IMR-90 (cell line): ENCODE measurements at regions not wholly inside any gene's neighbourhood (a gene's known extent, or its start where the extent isn't known, plus 50 kb on each side); places are given as distances from the start of the nearest gene placed in this dataset.

Experiments
- ATAC-seq: fragments of 200-7000 bp; cut with Tn5 transposase; 2 replicates; pipeline ENCODE4 v1.9.1; 2020; ENCODE audit warnings: low read depth, mild to moderate bottlenecking, moderate library complexity
- BruUV-seq: library from RNA; stranded (reverse); fragments of 400-500 nt; replicated peaks from 2 replicates; lab custom pipeline; 2021; lab: Mats Ljungman, UMichigan
- CTCF ChIA-PET: fragments of 300-600 bp; formaldehyde crosslinking; extraction: SDS; loops from one replicate; lab custom pipeline; 2021; ENCODE audit warnings: antibody characterized with exemption; lab: Yijun Ruan, JAX
- POLR2A ChIA-PET: fragments of 300-600 bp; sonication (Branson Sonifier 250); formaldehyde crosslinking; loops from one replicate; lab custom pipeline; 2022; ENCODE audit warnings: antibody characterized with exemption; ENCODE audit not compliant: unreplicated experiment; lab: Charles Lee
- DNase-seq: peaks from one replicate; pipeline ENCODE4 v3.0.0; 2013
- H2AFZ ChIP-seq: replicated peaks from 2 replicates; pipeline ENCODE3; 2013; ENCODE audit warnings: low read length, mild to moderate bottlenecking; ENCODE audit not compliant: poor library complexity
- H2AK5ac ChIP-seq: 2 replicates; pipeline ENCODE4 v1.6.1; 2013; ENCODE audit warnings: low read depth, low read length, inconsistent platforms
- H2AK9ac ChIP-seq: replicated peaks from 2 replicates; pipeline ENCODE3; 2013; ENCODE audit warnings: mild to moderate bottlenecking, low read depth, low read length, moderate library complexity; ENCODE audit not compliant: poor library complexity
- H2BK120ac ChIP-seq: 2 replicates; pipeline ENCODE4 v1.6.1; 2013; ENCODE audit warnings: low read depth, low read length, inconsistent platforms
- H2BK15ac ChIP-seq: 3 replicates; pipeline ENCODE4 v1.6.1; 2013; ENCODE audit warnings: low read depth, low read length, inconsistent platforms
- H2BK20ac ChIP-seq: 2 replicates; pipeline ENCODE4 v1.6.1; 2013; ENCODE audit warnings: low read depth, mild to moderate bottlenecking, inconsistent platforms, low read length, moderate library complexity
- H2BK5ac ChIP-seq: 2 replicates; pipeline ENCODE4 v1.6.1; 2013; ENCODE audit warnings: mild to moderate bottlenecking, low read depth, low read length, inconsistent platforms; ENCODE audit not compliant: poor library complexity, severe bottlenecking
- H3K14ac ChIP-seq: replicated peaks from 2 replicates; pipeline ENCODE4 v1.6.1; 2013; ENCODE audit warnings: low read depth, low read length, inconsistent platforms
- H3K18ac ChIP-seq: 2 replicates; pipeline ENCODE4 v1.6.1; 2013; ENCODE audit warnings: low read depth, low read length, control low read depth
- H3K23ac ChIP-seq: 2 replicates; pipeline ENCODE4 v1.6.1; 2013; ENCODE audit warnings: low read depth, low read length, inconsistent platforms
- H3K27ac ChIP-seq: 2 replicates; pipeline ENCODE4 v1.5.1; 2013; ENCODE audit warnings: mild to moderate bottlenecking, control low read depth, low read length; ENCODE audit not compliant: insufficient read depth
- H3K27me3 ChIP-seq: 2 replicates; pipeline ENCODE4 v1.6.1; 2013; ENCODE audit warnings: low read length; ENCODE audit not compliant: control insufficient read depth, insufficient read depth
- H3K36me3 ChIP-seq: 2 replicates; pipeline ENCODE4 v1.6.1; 2013; ENCODE audit warnings: low read length, mixed read lengths; ENCODE audit not compliant: control insufficient read depth, insufficient read depth
- H3K4ac ChIP-seq: 2 replicates; pipeline ENCODE4 v1.6.1; 2013; ENCODE audit warnings: low read depth, low read length, inconsistent platforms
- H3K4me1 ChIP-seq: 2 replicates; pipeline ENCODE4 v1.6.1; 2013; ENCODE audit warnings: low read length, mixed read lengths; ENCODE audit not compliant: control insufficient read depth, insufficient read depth
- H3K4me2 ChIP-seq: 2 replicates; pipeline ENCODE4 v1.6.1; 2013; ENCODE audit warnings: low read depth, mild to moderate bottlenecking, control low read depth, low read length, moderate library complexity
- H3K4me3 ChIP-seq: 2 replicates; pipeline ENCODE4 v1.5.1; 2013; ENCODE audit warnings: low read depth, mild to moderate bottlenecking, control low read depth, low read length, moderate library complexity; ENCODE audit not compliant: insufficient read depth
- H3K56ac ChIP-seq: 2 replicates; pipeline ENCODE4 v1.6.1; 2013; ENCODE audit warnings: low read length, inconsistent platforms; ENCODE audit not compliant: insufficient read depth; ENCODE audit errors: extremely low read depth
- H3K79me1 ChIP-seq, 2 experiments: 2 replicates each; pipeline ENCODE4 v1.6.1; 2013; ENCODE audit warnings: low read length in 2 of 2, inconsistent platforms in 1 of 2, low read depth in 1 of 2
- H3K9ac ChIP-seq: 2 replicates; pipeline ENCODE4 v1.6.1; 2013; ENCODE audit warnings: low read depth, low read length, control low read depth
- H3K9me1 ChIP-seq: 2 replicates; pipeline ENCODE4 v1.6.1; 2013; ENCODE audit warnings: low read length, inconsistent platforms; ENCODE audit not compliant: insufficient read depth
- H3K9me3 ChIP-seq: 2 replicates; pipeline ENCODE4 v1.6.1; 2013; ENCODE audit warnings: low read length; ENCODE audit not compliant: control insufficient read depth, insufficient read depth
- H4K20me1 ChIP-seq: 2 replicates; pipeline ENCODE4 v1.6.1; 2013; ENCODE audit warnings: low read length, inconsistent platforms; ENCODE audit not compliant: insufficient read depth
- H4K5ac ChIP-seq: 2 replicates; pipeline ENCODE4 v1.6.1; 2013; ENCODE audit warnings: mild to moderate bottlenecking, low read depth, low read length, control low read depth
- H4K8ac ChIP-seq, 2 experiments: 2 replicates each; pipeline ENCODE4 v1.6.1; 2013; ENCODE audit warnings: low read depth in 2 of 2, low read length in 2 of 2, control low read depth in 1 of 2, inconsistent platforms in 1 of 2
- H4K91ac ChIP-seq: 2 replicates; pipeline ENCODE4 v1.6.1; 2013; ENCODE audit warnings: low read depth, low read length, inconsistent platforms; ENCODE audit not compliant: insufficient read depth
- BHLHE40 ChIP-seq: fragments of 150-350 bp; IDR thresholded peaks from 2 replicates; pipeline ENCODE4 v1.6.1; 2016; ENCODE audit warnings: mild to moderate bottlenecking, low read depth, low read length
- CEBPB ChIP-seq: IDR thresholded peaks from 2 replicates; pipeline ENCODE4 v1.6.1; 2012; ENCODE audit warnings: low read depth, low read length, improper control_type of control experiment
- MAFK ChIP-seq: IDR thresholded peaks from 2 replicates; pipeline ENCODE4 v1.6.1; 2012; ENCODE audit warnings: low read depth, low read length, improper control_type of control experiment
- MAZ ChIP-seq: IDR thresholded peaks from 2 replicates; pipeline ENCODE4 v1.6.1; 2012; ENCODE audit warnings: low read depth, mild to moderate bottlenecking, low read length, improper control_type of control experiment, moderate library complexity, borderline replicate concordance
- MXI1 ChIP-seq: IDR thresholded peaks from 2 replicates; pipeline ENCODE4 v1.6.1; 2012; ENCODE audit warnings: low read depth, mild to moderate bottlenecking, low read length, moderate library complexity, borderline replicate concordance
- NFE2L2 ChIP-seq: fragments of 150-350 bp; IDR thresholded peaks from 2 replicates; pipeline ENCODE4 v1.6.1; 2016; ENCODE audit warnings: low read depth, mild to moderate bottlenecking, low read length
- POLR2A ChIP-seq: IDR thresholded peaks from 2 replicates; pipeline ENCODE4 v1.6.1; 2012; ENCODE audit warnings: mild to moderate bottlenecking, low read depth, low read length
- RCOR1 ChIP-seq: IDR thresholded peaks from 2 replicates; pipeline ENCODE4 v1.6.1; 2012; ENCODE audit warnings: mild to moderate bottlenecking, low read length, improper control_type of control experiment; ENCODE audit not compliant: insufficient replicate concordance
- RFX5 ChIP-seq: IDR thresholded peaks from 2 replicates; pipeline ENCODE4 v1.8.0; 2012; ENCODE audit warnings: low read depth, mild to moderate bottlenecking, low read length, moderate library complexity
- SMC3 ChIP-seq: fragments of 150-350 bp; IDR thresholded peaks from 2 replicates; pipeline ENCODE4 v1.6.1; 2016; ENCODE audit warnings: low read depth, mild to moderate bottlenecking, antibody characterized with exemption, low read length, moderate library complexity
- WGBS, 2 experiments: methylation state at CpG; one replicate each; pipeline versions ENCODE4 v1.1.5 to v1.1.7; 2013; ENCODE audit warnings: missing lambda C conversion rate in 2 of 2; ENCODE audit not compliant: insufficient read length in 1 of 2; ENCODE audit errors: extremely low coverage in 2 of 2; 5-methylcytosine and 5-hydroxymethylcytosine counted together
- dilution Hi-C: fragments of 300-500 bp; cut with HindIII; formaldehyde crosslinking; loops from one replicate; pipeline ENCODE4 v1.14.3; 2018; ENCODE audit warnings: low sequenced_read_pairs; ENCODE audit not compliant: unreplicated experiment
- in situ Hi-C: fragments of 300-500 bp; cut with MboI; formaldehyde crosslinking; loops from 3 replicates; pipeline ENCODE4 v1.14.3; 2019; ENCODE audit warnings: low sequenced_read_pairs, inconsistent platforms, mixed read lengths
- intact Hi-C: fragments of 100-400 bp; cut with micrococcal nuclease; formaldehyde crosslinking; loops from 2 replicates; pipeline ENCODE4 v1.10.0; 2022
- TF ChIP-seq, protein P1 (sequence below): fragments of 150-350 bp; IDR thresholded peaks from 2 replicates; pipeline ENCODE4 v1.6.1; 2016; ENCODE audit warnings: low read depth, mild to moderate bottlenecking, low read length, moderate library complexity, borderline replicate concordance

DNA sequence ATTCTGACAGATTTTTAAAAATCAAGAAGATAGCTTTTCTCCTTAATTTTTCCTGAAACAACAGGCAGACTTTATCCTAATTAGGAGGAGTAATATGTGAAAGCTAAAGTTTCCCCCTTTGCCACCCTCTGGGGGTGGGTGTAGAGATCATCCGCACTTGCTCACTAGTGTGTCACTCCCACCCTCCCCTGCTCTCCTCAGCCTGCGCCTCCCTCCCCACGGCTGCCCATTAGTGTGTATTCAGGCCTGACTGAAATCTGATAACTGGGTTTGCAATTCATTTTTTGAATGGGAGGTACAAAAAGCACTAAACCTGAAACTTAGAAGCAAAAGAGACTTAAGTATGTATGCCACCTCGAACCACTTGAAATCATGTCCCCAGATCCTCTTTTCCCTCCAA is 110.4 kb upstream of the TRIM2 start:
- no TSS peak for BruUV-seq
- H4K5ac ChIP-seq: no peak overlapping the region
- dilution Hi-C loops: no loop called here
- H3K27me3 ChIP-seq: peaks cover 23% of the 10 kb centered on the region
- H3K9me1 ChIP-seq: no peaks in the 10 kb centered on the region
- H3K14ac ChIP-seq: no peak overlapping the region
- DNase-seq: no peak
- H4K91ac ChIP-seq: no peak overlapping the region
- in situ Hi-C loops: no loop called here
- H2BK120ac ChIP-seq: no peak overlapping the region
- no peaks in the 10 kb centered on the region for H4K20me1 ChIP-seq
- intact Hi-C loops: no loop called here
- H3K9ac ChIP-seq: no peak overlapping the region
- peaks cover 2% of the 10 kb centered on the region for H3K9me3 ChIP-seq
- H3K4me1 ChIP-seq: peaks cover 6% of the 10 kb centered on the region
- no peak overlapping the region for H3K27ac ChIP-seq
- no peaks in the 10 kb centered on the region for H3K79me1 ChIP-seq
- H3K4me2 ChIP-seq: no peak overlapping the region
- no peak overlapping the region for H2BK20ac ChIP-seq
- no peak overlapping the region for H3K18ac ChIP-seq
- TF ChIP-seq, protein P1, sequence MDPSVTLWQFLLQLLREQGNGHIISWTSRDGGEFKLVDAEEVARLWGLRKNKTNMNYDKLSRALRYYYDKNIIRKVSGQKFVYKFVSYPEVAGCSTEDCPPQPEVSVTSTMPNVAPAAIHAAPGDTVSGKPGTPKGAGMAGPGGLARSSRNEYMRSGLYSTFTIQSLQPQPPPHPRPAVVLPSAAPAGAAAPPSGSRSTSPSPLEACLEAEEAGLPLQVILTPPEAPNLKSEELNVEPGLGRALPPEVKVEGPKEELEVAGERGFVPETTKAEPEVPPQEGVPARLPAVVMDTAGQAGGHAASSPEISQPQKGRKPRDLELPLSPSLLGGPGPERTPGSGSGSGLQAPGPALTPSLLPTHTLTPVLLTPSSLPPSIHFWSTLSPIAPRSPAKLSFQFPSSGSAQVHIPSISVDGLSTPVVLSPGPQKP: no peak
- TF ChIP-seq SMC3 (no peak), CEBPB (no peak), MAZ (no peak), MAFK (no peak), BHLHE40 (no peak), POLR2A (no peak), MXI1 (no peak), RCOR1 (no peak), RFX5 (no peak), NFE2L2 (no peak)
- WGBS, 2 experiments: no CpG with 5 or more reads among the region's 4 CpGs
- no peak overlapping the region for H3K4me3 ChIP-seq
- H2AK9ac ChIP-seq: no peak overlapping the region
- H4K8ac ChIP-seq: no peak overlapping the region
- no peak overlapping the region for H2AK5ac ChIP-seq
- no peak overlapping the region for H3K4ac ChIP-seq
- POLR2A ChIA-PET: no interaction called here
- H3K23ac ChIP-seq: no peak overlapping the region
- H3K56ac ChIP-seq: no peak overlapping the region
- no peak overlapping the region for H2AFZ ChIP-seq
- no peak overlapping the region for H2BK15ac ChIP-seq
- no peak overlapping the region for H2BK5ac ChIP-seq
- CTCF ChIA-PET: interaction anchor here (2.5 kb wide), 1 partner anchor 34 kb away, joined by 8 read pairs; no protein-coding TSS in a partner anchor
- no peaks in the 10 kb centered on the region for H3K36me3 ChIP-seq
- ATAC-seq: no peak
